ENCODE measurements at regions not wholly inside any gene's neighbourhood (a gene's known extent, or its start where the extent isn't known, plus 50 kb on each side); places are given as distances from the start of the nearest gene placed in this dataset.

GRCh38 chr2:129074298-129074920 is 755.7 kb upstream of the HS6ST1 start:
- no peaks in the 10 kb centered on the region for H3F3A ChIP-seq (ENCODE audit: insufficient read depth)
- TF ChIP-seq CTCF (IDR thresholded peaks at IDR 0.05; ENCODE audit: insufficient read depth, low read length, poor library complexity, severe bottlenecking) (no peak), EZH2phosphoT487 (conservative IDR thresholded peaks at IDR 0.05; ENCODE audit: low read length) (no peak)
- no peaks in the 10 kb centered on the region for H3K27me3 ChIP-seq (ENCODE audit: low read length)
- H3K36me3 ChIP-seq (ENCODE audit: low read length) = no peaks in the 10 kb centered on the region
- no peaks in the 10 kb centered on the region for H3K9me3 ChIP-seq (ENCODE audit: insufficient read depth, low read length)
- no peaks in the 10 kb centered on the region for H3K79me2 ChIP-seq (ENCODE audit: insufficient read depth, low read length)
- no peaks in the 10 kb centered on the region for H3K9me2 ChIP-seq (replicated peaks; ENCODE audit: insufficient read depth, low read length)
- H2AFZ ChIP-seq (ENCODE audit: low read depth, low read length, severe bottlenecking) = no peak overlapping the region
- no peak overlapping the region for H3K4me3 ChIP-seq (ENCODE audit: insufficient read depth, low read length, poor library complexity, severe bottlenecking)
- H3K27ac ChIP-seq (ENCODE audit: low read depth, low read length) = no peak overlapping the region
- no peak overlapping the region for H3K9ac ChIP-seq (ENCODE audit: low read length)
- no peaks in the 10 kb centered on the region for H4K20me1 ChIP-seq (ENCODE audit: low read depth, low read length)
- H3K4me2 ChIP-seq (ENCODE audit: low read depth, low read length, poor library complexity, severe bottlenecking) = no peak overlapping the region

- H3K9me3 ChIP-seq (ENCODE audit: insufficient read depth, low read length) = no peaks in the 10 kb centered on the region
- no peaks in the 10 kb centered on the region for H4K20me1 ChIP-seq (ENCODE audit: low read depth, low read length)
- no peaks in the 10 kb centered on the region for H3K9me2 ChIP-seq (replicated peaks; ENCODE audit: insufficient read depth, low read length)
- H2AFZ ChIP-seq (ENCODE audit: low read depth, low read length, severe bottlenecking) = no peak overlapping the region
- no peaks in the 10 kb centered on the region for H3K79me2 ChIP-seq (ENCODE audit: insufficient read depth, low read length)
- H3K36me3 ChIP-seq (ENCODE audit: low read length) = no peaks in the 10 kb centered on the region
- H3K27me3 ChIP-seq (ENCODE audit: low read length) = no peaks in the 10 kb centered on the region
- H3K4me2 ChIP-seq (ENCODE audit: low read depth, low read length, poor library complexity, severe bottlenecking) = no peak overlapping the region
- H3F3A ChIP-seq (ENCODE audit: insufficient read depth) = no peaks in the 10 kb centered on the region
- no peak for TF ChIP-seq CTCF (IDR thresholded peaks at IDR 0.05; ENCODE audit: insufficient read depth, low read length, poor library complexity, severe bottlenecking)
- no peak for TF ChIP-seq EZH2phosphoT487 (conservative IDR thresholded peaks at IDR 0.05; ENCODE audit: low read length)
- H3K27ac ChIP-seq (ENCODE audit: low read depth, low read length) = no peak overlapping the region
- H3K9ac ChIP-seq (ENCODE audit: low read length) = no peak overlapping the region
- H3K4me3 ChIP-seq (ENCODE audit: insufficient read depth, low read length, poor library complexity, severe bottlenecking) = no peak overlapping the region
Measured at GRCh38 chr2:129078548-129078947, 759.9 kb upstream of the HS6ST1 start.

GRCh38 chr2:129080715-129081476 is 762.2 kb upstream of the HS6ST1 start:
- H3K27ac ChIP-seq (ENCODE audit: low read depth, low read length) = no peak overlapping the region
- no peaks in the 10 kb centered on the region for H3F3A ChIP-seq (ENCODE audit: insufficient read depth)
- H3K9ac ChIP-seq (ENCODE audit: low read length) = no peak overlapping the region
- TF ChIP-seq CTCF (IDR thresholded peaks at IDR 0.05; ENCODE audit: insufficient read depth, low read length, poor library complexity, severe bottlenecking) = no peak
- TF ChIP-seq EZH2phosphoT487 (conservative IDR thresholded peaks at IDR 0.05; ENCODE audit: low read length) = no peak
- H2AFZ ChIP-seq (ENCODE audit: low read depth, low read length, severe bottlenecking) = no peak overlapping the region
- H3K27me3 ChIP-seq (ENCODE audit: low read length) = no peaks in the 10 kb centered on the region
- no peaks in the 10 kb centered on the region for H3K79me2 ChIP-seq (ENCODE audit: insufficient read depth, low read length)
- no peak overlapping the region for H3K4me3 ChIP-seq (ENCODE audit: insufficient read depth, low read length, poor library complexity, severe bottlenecking)
- H3K9me3 ChIP-seq (ENCODE audit: insufficient read depth, low read length) = no peaks in the 10 kb centered on the region
- no peak overlapping the region for H3K4me2 ChIP-seq (ENCODE audit: low read depth, low read length, poor library complexity, severe bottlenecking)
- H4K20me1 ChIP-seq (ENCODE audit: low read depth, low read length) = no peaks in the 10 kb centered on the region
- H3K9me2 ChIP-seq (replicated peaks; ENCODE audit: insufficient read depth, low read length) = no peaks in the 10 kb centered on the region
- H3K36me3 ChIP-seq (ENCODE audit: low read length) = no peaks in the 10 kb centered on the region
